Uterus (tissue), 3 donors: ENCODE measurements at regions not wholly inside any gene's neighbourhood (a gene's known extent, or its start where the extent isn't known, plus 50 kb on each side); places are given as distances from the start of the nearest gene placed in this dataset.

Experiments used
- DNase-seq, 2 donors: peaks; one replicate each; pipeline ENCODE4 v3.0.0-alpha.2; 2019 to 2020
- H3K27ac ChIP-seq, 2 donors: fragments of 200-600 bp; sonication (generic); 1 replicate in 1 of 2; 2 replicates in 1 of 2; pipeline ENCODE4 v1.5.1; 2016 to 2018
- H3K27me3 ChIP-seq, 2 donors: fragments of 200-600 bp; sonication (generic); one replicate each; pipeline ENCODE4 v1.5.1; 2018 to 2019; ENCODE audit warnings: control low read depth in 1 of 2
- H3K36me3 ChIP-seq, 2 donors: fragments of 200-600 bp; sonication (generic); one replicate each; pipeline ENCODE4 v1.5.1; 2019; ENCODE audit warnings: control low read depth in 1 of 2
- H3K4me1 ChIP-seq, 2 donors: fragments of 200-600 bp; sonication (generic); one replicate each; pipeline ENCODE4 v1.5.1; 2018 to 2019; ENCODE audit warnings: control low read depth in 1 of 2
- H3K4me3 ChIP-seq, 2 donors: fragments of 200-600 bp; sonication (generic); 1 replicate in 1 of 2; 2 replicates in 1 of 2; pipeline ENCODE4 v1.5.1; 2018 to 2019; ENCODE audit warnings: mild to moderate bottlenecking in 1 of 2
- H3K9me3 ChIP-seq, 2 donors: fragments of 200-600 bp; sonication (generic); one replicate each; pipeline ENCODE4 v1.5.1; 2019; ENCODE audit warnings: control low read depth in 1 of 2
- POLR2A ChIP-seq, 2 donors: fragments of 450-650 bp; IDR thresholded peaks; one replicate each; pipeline ENCODE4 v1.6.1; 2016; ENCODE audit warnings: antibody characterized with exemption in 2 of 2, mild to moderate bottlenecking in 1 of 2, moderate library complexity in 1 of 2
- intact Hi-C: fragments of 100-400 bp; cut with DNase I; formaldehyde crosslinking; loops from one replicate; pipeline ENCODE4 v1.15.1; 2023; ENCODE audit warnings: low total_unique reads
- TF ChIP-seq, protein P1 (sequence below), 4 experiments: fragments of 200-600 bp in 2 of 4; fragments of 450-650 bp in 2 of 4; sonication (generic) in 2 of 4; IDR thresholded peaks; one replicate each; pipeline ENCODE4 v1.5.1; 2016 to 2019; ENCODE audit warnings: antibody characterized with exemption in 4 of 4, mild to moderate bottlenecking in 2 of 4, moderate library complexity in 1 of 4
- donor health status: DM: yes; HTN: yes; CAD: no.

DNA sequence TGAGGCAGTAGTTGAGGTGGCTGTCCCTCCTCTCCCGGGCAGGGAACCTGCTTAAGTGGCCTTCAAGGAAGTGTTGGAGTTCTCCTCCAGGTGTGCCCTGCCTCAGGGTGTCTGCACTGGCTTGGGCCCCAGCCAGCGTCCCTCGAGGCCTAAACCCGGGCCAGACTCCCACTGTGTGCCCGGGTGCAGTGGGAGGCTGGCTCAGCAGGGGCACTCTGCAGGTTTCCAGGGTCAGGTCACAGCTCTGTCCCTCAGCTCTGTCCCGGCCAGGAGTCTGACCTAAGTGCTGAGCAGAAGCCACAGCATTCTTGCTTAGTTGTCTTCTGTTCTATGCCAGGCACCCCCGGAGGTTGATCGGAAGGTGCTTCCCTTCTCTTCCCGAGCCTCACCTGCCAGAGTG is 69.0 kb upstream of the OTOS start:
- H3K4me3 ChIP-seq: no peak overlapping the region
- H3K27me3 ChIP-seq: no peaks in the 10 kb centered on the region
- H3K9me3 ChIP-seq: no peaks in the 10 kb centered on the region
- no peak for TF ChIP-seq POLR2A (IDR thresholded peaks at IDR 0.05)
- TF ChIP-seq, protein P1, sequence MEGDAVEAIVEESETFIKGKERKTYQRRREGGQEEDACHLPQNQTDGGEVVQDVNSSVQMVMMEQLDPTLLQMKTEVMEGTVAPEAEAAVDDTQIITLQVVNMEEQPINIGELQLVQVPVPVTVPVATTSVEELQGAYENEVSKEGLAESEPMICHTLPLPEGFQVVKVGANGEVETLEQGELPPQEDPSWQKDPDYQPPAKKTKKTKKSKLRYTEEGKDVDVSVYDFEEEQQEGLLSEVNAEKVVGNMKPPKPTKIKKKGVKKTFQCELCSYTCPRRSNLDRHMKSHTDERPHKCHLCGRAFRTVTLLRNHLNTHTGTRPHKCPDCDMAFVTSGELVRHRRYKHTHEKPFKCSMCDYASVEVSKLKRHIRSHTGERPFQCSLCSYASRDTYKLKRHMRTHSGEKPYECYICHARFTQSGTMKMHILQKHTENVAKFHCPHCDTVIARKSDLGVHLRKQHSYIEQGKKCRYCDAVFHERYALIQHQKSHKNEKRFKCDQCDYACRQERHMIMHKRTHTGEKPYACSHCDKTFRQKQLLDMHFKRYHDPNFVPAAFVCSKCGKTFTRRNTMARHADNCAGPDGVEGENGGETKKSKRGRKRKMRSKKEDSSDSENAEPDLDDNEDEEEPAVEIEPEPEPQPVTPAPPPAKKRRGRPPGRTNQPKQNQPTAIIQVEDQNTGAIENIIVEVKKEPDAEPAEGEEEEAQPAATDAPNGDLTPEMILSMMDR (IDR thresholded peaks at IDR 0.05): no peak
- H3K4me1 ChIP-seq: no peaks in the 10 kb centered on the region
- intact Hi-C loops: no loop called here
- no peaks in the 10 kb centered on the region for H3K36me3 ChIP-seq
- DNase-seq: peak in 1 of 2 donors; percentile 6
- no peak overlapping the region for H3K27ac ChIP-seq

DNA sequence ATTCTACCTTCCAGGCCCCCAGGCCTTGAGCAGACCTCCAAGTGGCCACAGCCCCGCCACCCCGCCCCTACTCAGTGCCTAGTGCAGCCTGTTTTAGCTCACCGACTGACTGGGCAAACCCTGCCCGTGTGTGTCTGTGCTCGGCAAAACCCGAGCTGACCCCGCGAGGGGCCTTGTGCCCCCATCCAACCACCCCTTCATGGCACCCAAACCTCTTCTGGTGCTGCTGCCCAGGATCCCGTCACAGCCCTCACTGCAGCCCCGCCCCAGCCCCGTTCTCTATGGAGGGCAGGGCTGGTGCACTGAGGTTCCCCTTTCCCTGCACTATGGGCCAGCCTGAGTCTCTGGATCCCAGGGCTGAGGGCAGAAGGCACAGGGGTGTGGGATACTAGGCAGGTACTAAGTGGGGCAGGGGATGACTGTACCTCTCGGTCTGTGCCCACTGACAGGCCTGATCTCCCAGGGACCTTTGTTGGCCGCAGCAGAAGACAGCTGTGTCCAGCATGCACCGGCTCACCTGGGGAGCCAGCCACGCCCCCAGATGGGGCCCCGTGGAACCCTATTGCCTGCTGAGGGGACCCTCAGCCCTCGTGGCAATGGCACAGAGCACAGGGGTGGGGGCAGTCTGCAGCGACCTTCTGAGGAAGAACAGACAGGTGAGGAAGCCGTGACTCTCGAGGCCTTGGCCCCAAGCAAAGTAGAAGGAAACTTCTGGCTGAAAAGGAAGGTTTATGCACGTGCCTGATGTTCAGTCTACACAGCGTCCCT is 69.9 kb upstream of the OTOS start:
- Histone ChIP-seq H3K4me1 (no peaks in the 10 kb centered on the region), H3K27ac (no peak overlapping the region), H3K27me3 (no peaks in the 10 kb centered on the region), H3K4me3 (no peak overlapping the region), H3K9me3 (no peaks in the 10 kb centered on the region), H3K36me3 (no peaks in the 10 kb centered on the region)
- DNase-seq: peak in 1 of 2 donors; percentile 4
- intact Hi-C loops: no loop called here
- TF ChIP-seq, protein P1 (IDR thresholded peaks at IDR 0.05): no peak
- no peak for TF ChIP-seq POLR2A (IDR thresholded peaks at IDR 0.05)

DNA sequence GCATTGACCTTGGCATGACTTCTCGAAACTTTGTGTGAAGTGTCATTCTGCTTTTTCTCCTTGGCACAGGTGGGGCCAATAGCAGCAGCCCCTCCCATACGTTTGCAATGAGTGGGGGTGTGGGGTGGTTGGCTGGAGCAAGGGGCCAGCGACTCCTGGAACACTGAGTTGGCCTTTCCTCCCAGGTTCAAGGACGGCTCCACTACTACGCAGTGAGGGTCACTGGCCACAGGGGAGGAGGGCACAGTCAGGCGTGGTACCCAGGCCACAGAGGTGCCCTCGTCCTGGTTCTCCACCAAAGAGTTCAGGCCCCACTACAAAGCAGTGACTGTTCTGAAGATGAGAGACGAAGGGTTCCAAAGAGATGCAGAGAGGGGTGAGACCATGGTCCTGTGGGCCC is 70.6 kb upstream of the OTOS start:
- H3K4me1 ChIP-seq: no peaks in the 10 kb centered on the region
- peak in 1 of 2 donors; percentile 3 for DNase-seq
- no peaks in the 10 kb centered on the region for H3K27me3 ChIP-seq
- H3K27ac ChIP-seq: no peak overlapping the region
- no peaks in the 10 kb centered on the region for H3K9me3 ChIP-seq
- no peak overlapping the region for H3K4me3 ChIP-seq
- TF ChIP-seq, protein P1 (IDR thresholded peaks at IDR 0.05): no peak
- TF ChIP-seq POLR2A (IDR thresholded peaks at IDR 0.05): no peak
- no peaks in the 10 kb centered on the region for H3K36me3 ChIP-seq
- intact Hi-C loops: no loop called here

DNA sequence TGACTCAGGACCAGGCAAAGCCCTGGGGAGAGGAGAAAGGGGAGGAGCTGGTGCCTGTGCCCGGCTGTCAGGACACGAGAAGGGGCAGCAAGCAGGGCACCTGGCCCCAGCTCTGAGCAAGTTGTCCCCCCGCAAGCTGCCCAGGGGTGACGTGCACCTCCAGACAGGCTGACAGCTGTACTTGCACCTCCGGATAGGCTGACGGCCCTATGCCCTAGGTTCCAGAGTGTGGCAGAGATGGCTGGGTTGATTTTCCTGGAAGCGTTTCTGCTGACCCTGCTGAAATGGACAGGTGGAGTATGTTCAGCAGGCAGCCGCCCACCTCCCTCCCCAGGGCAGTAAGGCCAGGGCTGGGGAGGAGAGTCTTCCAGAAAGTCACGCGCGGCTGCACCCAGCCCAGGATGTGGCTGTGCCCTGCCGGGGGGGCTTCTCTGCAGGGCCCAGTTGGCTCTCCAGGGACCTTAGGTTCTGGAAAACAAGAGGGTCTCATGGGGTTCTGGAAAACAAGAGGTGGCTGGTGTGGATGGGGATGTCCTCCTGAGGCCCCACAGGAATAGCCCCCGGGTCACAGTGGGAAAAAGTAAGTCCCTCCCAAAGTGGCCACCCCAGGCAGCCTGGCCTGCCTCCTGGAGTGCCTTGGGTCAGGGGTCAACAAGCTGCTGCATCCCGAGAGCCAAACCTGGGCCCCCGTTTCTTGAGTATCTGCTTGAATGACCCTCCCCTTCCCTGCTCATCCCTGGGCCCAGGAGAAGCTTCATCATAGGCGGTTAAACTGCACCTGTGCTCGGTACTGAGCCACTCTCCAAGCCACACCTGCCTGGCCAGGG is 71.4 kb upstream of the OTOS start:
- H3K4me1 ChIP-seq: no peaks in the 10 kb centered on the region
- H3K9me3 ChIP-seq: no peaks in the 10 kb centered on the region
- intact Hi-C loops: no loop called here
- peak in 1 of 2 donors; percentile 5 for DNase-seq
- no peaks in the 10 kb centered on the region for H3K36me3 ChIP-seq
- no peak for TF ChIP-seq POLR2A (IDR thresholded peaks at IDR 0.05)
- TF ChIP-seq, protein P1 (IDR thresholded peaks at IDR 0.05): no peak
- no peak overlapping the region for H3K27ac ChIP-seq
- H3K4me3 ChIP-seq: no peak overlapping the region
- no peaks in the 10 kb centered on the region for H3K27me3 ChIP-seq
